ENCODE measurements at regions not wholly inside any gene's neighbourhood (a gene's known extent, or its start where the extent isn't known, plus 50 kb on each side); places are given as distances from the start of the nearest gene placed in this dataset.

DNA sequence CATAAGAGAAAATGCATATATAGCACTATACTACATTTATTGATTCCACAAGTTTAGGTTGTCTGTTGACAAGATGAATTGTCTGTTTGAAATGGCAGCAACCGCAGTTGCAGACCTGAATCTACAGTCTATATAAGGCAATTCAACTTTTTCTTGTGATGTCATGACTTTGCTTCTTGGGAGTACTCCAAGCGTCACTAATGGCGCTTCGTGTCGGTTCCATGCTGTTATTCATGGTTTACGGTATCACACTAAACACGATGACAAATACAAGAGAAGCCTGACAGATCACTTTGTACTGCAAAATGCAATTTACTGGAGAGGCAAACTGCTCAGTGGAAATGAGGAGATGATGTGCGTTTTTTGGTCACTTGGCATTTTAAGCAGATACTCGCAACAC lies 280.3 kb upstream of the TCF21 start:
- Histone ChIP-seq H3K36me3 (ENCODE audit: control insufficient read depth, insufficient read depth, low read length) (no peaks in the 10 kb centered on the region), H3K4me3 (ENCODE audit: insufficient read depth, low read depth, low read length) (no peak overlapping the region), H3K4me1 (ENCODE audit: control insufficient read depth, insufficient read depth, low read length) (no peaks in the 10 kb centered on the region), H3K9me3 (ENCODE audit: control insufficient read depth, low read length) (no peaks in the 10 kb centered on the region), H3K27me3 (ENCODE audit: control insufficient read depth, insufficient read depth, low read length, poor library complexity, severe bottlenecking) (no peaks in the 10 kb centered on the region), H3K27ac (ENCODE audit: insufficient read depth, low read depth, low read length, poor library complexity, severe bottlenecking) (no peak overlapping the region)
- 95 to 96% methylated on average over 9 of the region's 9 CpGs for WGBS, 2 experiments

DNA sequence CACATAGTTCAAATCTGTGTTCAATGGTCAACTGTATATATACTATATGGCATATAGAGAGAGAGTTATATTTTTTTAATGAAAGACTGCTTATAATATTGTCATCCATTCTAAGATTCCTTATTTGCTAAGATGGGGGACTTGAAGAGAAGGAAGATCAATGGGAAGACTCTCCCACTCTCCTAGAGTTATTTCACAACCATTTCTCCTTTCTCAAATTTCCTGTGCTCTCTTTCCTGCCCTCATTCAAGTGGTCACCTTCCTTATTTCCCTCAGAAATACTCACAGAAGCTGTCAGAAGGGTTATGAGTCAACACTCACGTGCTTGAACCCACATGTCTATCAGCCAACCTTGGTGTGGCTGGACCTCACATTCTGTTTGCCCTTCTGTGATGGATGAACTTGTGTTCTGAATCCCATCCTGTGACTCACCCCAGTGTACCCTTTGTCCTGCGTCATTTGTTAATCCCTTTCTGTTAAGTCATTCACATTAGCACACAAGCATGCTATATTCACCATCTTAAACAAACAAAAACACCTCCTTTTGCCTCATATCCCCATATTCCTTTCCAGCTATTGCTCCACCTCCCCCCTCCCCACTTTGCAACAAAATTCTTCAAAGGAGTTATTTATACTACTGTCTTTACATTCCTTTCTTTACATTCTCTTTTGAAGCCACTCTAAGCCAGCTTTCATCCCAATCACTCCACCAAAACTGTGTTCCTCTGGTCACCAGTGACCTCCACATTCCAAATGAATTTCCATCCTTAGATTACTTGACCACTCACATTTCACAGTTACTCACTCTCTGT lies 279.3 kb upstream of the TCF21 start:
- Histone ChIP-seq H3K27me3 (ENCODE audit: control insufficient read depth, insufficient read depth, low read length, poor library complexity, severe bottlenecking) (no peaks in the 10 kb centered on the region), H3K36me3 (ENCODE audit: control insufficient read depth, insufficient read depth, low read length) (no peaks in the 10 kb centered on the region), H3K4me1 (ENCODE audit: control insufficient read depth, insufficient read depth, low read length) (no peaks in the 10 kb centered on the region), H3K4me3 (ENCODE audit: insufficient read depth, low read depth, low read length) (no peak overlapping the region), H3K9me3 (ENCODE audit: control insufficient read depth, low read length) (no peaks in the 10 kb centered on the region), H3K27ac (ENCODE audit: insufficient read depth, low read depth, low read length, poor library complexity, severe bottlenecking) (no peak overlapping the region)
- 87 to 89% methylated on average over 2 of the region's 2 CpGs for whole genome bisulfite sequencing, 2 experiments

- H3K4me1 ChIP-seq (ENCODE audit: control insufficient read depth, insufficient read depth, low read length) = no peaks in the 10 kb centered on the region
- no peaks in the 10 kb centered on the region for H3K36me3 ChIP-seq (ENCODE audit: control insufficient read depth, insufficient read depth, low read length)
- no peaks in the 10 kb centered on the region for H3K9me3 ChIP-seq (ENCODE audit: control insufficient read depth, low read length)
- H3K27ac ChIP-seq (ENCODE audit: insufficient read depth, low read depth, low read length, poor library complexity, severe bottlenecking) = no peak overlapping the region
- H3K27me3 ChIP-seq (ENCODE audit: control insufficient read depth, insufficient read depth, low read length, poor library complexity, severe bottlenecking) = no peaks in the 10 kb centered on the region
- 88 to 92% methylated on average over 2 of the region's 2 CpGs for WGBS, 2 experiments
- H3K4me3 ChIP-seq (ENCODE audit: insufficient read depth, low read depth, low read length) = no peak overlapping the region
Measured at GRCh38 chr6:133610227-133610840, 278.6 kb upstream of the TCF21 start.

DNA sequence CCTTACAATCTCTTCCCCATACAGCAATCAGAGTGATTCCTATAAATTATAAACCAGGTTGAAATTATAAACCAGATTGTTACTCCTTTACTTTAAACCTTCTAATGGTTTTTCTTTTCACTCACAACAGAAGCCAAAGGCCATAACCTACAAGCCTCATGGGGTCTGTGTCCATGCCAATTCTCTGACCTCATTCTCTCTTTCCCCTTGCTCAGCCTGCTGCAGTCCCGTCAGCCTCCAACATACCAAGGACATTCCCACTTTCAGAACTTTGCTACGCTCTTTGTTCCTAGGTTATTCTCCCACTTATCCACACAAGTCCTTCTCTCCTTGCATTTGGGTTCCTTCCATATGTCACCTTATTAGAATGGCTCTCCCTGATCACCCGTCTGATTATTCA lies 277.9 kb upstream of the TCF21 start:
- no peaks in the 10 kb centered on the region for H3K9me3 ChIP-seq (ENCODE audit: control insufficient read depth, low read length)
- no peaks in the 10 kb centered on the region for H3K36me3 ChIP-seq (ENCODE audit: control insufficient read depth, insufficient read depth, low read length)
- no peaks in the 10 kb centered on the region for H3K27me3 ChIP-seq (ENCODE audit: control insufficient read depth, insufficient read depth, low read length, poor library complexity, severe bottlenecking)
- 92 to 93% methylated on average over 3 of the region's 3 CpGs for WGBS, 2 experiments
- no peak overlapping the region for H3K27ac ChIP-seq (ENCODE audit: insufficient read depth, low read depth, low read length, poor library complexity, severe bottlenecking)
- H3K4me1 ChIP-seq (ENCODE audit: control insufficient read depth, insufficient read depth, low read length) = no peaks in the 10 kb centered on the region
- no peak overlapping the region for H3K4me3 ChIP-seq (ENCODE audit: insufficient read depth, low read depth, low read length)

- H3K4me3 ChIP-seq (ENCODE audit: insufficient read depth, low read depth, low read length) = no peak overlapping the region
- no peak overlapping the region for H3K27ac ChIP-seq (ENCODE audit: insufficient read depth, low read depth, low read length, poor library complexity, severe bottlenecking)
- H3K4me1 ChIP-seq (ENCODE audit: control insufficient read depth, insufficient read depth, low read length) = no peaks in the 10 kb centered on the region
- H3K9me3 ChIP-seq (ENCODE audit: control insufficient read depth, low read length) = no peaks in the 10 kb centered on the region
- no peaks in the 10 kb centered on the region for H3K36me3 ChIP-seq (ENCODE audit: control insufficient read depth, insufficient read depth, low read length)
- H3K27me3 ChIP-seq (ENCODE audit: control insufficient read depth, insufficient read depth, low read length, poor library complexity, severe bottlenecking) = no peaks in the 10 kb centered on the region
Measured at GRCh38 chr6:133612459-133612858, 276.5 kb upstream of the TCF21 start.

- H3K4me1 ChIP-seq (ENCODE audit: control insufficient read depth, insufficient read depth, low read length) = no peaks in the 10 kb centered on the region
- no peaks in the 10 kb centered on the region for H3K27me3 ChIP-seq (ENCODE audit: control insufficient read depth, insufficient read depth, low read length, poor library complexity, severe bottlenecking)
- no peaks in the 10 kb centered on the region for H3K36me3 ChIP-seq (ENCODE audit: control insufficient read depth, insufficient read depth, low read length)
- H3K9me3 ChIP-seq (ENCODE audit: control insufficient read depth, low read length) = no peaks in the 10 kb centered on the region
- H3K27ac ChIP-seq (ENCODE audit: insufficient read depth, low read depth, low read length, poor library complexity, severe bottlenecking) = no peak overlapping the region
- 82 to 88% methylated on average over 3 of the region's 3 CpGs for WGBS, 2 experiments
- no peak overlapping the region for H3K4me3 ChIP-seq (ENCODE audit: insufficient read depth, low read depth, low read length)
Measured at GRCh38 chr6:133613211-133613610, 275.7 kb upstream of the TCF21 start.

GRCh38 chr6:133621751-133622150 lies 267.2 kb upstream of the TCF21 start:
- Histone ChIP-seq H3K27ac (ENCODE audit: insufficient read depth, low read depth, low read length, poor library complexity, severe bottlenecking) (no peak overlapping the region), H3K9me3 (ENCODE audit: control insufficient read depth, low read length) (no peaks in the 10 kb centered on the region), H3K4me3 (ENCODE audit: insufficient read depth, low read depth, low read length) (no peak overlapping the region), H3K4me1 (ENCODE audit: control insufficient read depth, insufficient read depth, low read length) (no peaks in the 10 kb centered on the region), H3K36me3 (ENCODE audit: control insufficient read depth, insufficient read depth, low read length) (no peaks in the 10 kb centered on the region), H3K27me3 (ENCODE audit: control insufficient read depth, insufficient read depth, low read length, poor library complexity, severe bottlenecking) (no peaks in the 10 kb centered on the region)

DNA sequence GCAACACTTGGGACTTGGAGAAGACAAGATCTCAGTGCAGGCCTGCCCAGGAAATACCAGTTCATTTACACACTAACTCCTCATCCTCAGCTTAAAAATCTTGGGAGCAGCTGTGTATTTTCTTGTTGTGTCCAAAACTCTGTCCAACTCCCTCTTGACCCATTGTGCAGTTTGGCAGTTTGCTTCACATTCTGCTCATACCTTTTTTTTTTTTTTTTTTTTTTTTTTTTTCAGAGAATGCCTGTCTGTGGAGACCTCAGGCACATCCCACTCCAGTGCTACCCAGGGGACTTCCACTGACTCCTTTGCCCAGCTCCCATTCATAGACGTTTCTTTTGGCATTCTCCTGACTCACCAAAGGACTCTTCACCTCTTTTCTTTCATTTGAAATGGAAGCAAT lies 265.8 kb upstream of the TCF21 start:
- Histone ChIP-seq H3K9me3 (ENCODE audit: control insufficient read depth, low read length) (no peaks in the 10 kb centered on the region), H3K36me3 (ENCODE audit: control insufficient read depth, insufficient read depth, low read length) (no peaks in the 10 kb centered on the region), H3K4me3 (ENCODE audit: insufficient read depth, low read depth, low read length) (no peak overlapping the region), H3K27ac (ENCODE audit: insufficient read depth, low read depth, low read length, poor library complexity, severe bottlenecking) (no peak overlapping the region), H3K4me1 (ENCODE audit: control insufficient read depth, insufficient read depth, low read length) (no peaks in the 10 kb centered on the region), H3K27me3 (ENCODE audit: control insufficient read depth, insufficient read depth, low read length, poor library complexity, severe bottlenecking) (no peaks in the 10 kb centered on the region)
- 42 to 48% methylated on average over 1 of the region's 1 CpG for WGBS, 2 experiments

DNA sequence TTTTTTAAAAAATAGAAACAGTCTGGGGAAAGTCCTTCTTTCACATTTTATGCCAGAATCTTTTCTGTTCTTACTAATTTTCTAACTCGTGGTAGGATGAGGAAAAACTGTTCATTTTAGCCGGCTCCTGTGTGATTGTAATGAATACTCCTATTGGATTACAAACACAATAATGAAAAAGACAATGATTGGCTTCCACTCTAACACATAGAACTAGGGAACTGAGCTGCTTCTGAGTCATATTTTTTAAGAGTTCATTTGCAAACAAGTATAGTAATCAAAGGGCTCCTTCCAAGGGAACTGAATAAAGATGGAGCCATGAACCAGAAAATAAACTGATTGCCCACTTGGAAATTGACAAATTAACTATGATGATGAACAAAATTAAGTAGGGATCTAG lies 265.3 kb upstream of the TCF21 start:
- no peaks in the 10 kb centered on the region for H3K36me3 ChIP-seq (ENCODE audit: control insufficient read depth, insufficient read depth, low read length)
- no peaks in the 10 kb centered on the region for H3K4me1 ChIP-seq (ENCODE audit: control insufficient read depth, insufficient read depth, low read length)
- no peak overlapping the region for H3K4me3 ChIP-seq (ENCODE audit: insufficient read depth, low read depth, low read length)
- no peaks in the 10 kb centered on the region for H3K27me3 ChIP-seq (ENCODE audit: control insufficient read depth, insufficient read depth, low read length, poor library complexity, severe bottlenecking)
- 90% methylated on average over 2 of the region's 2 CpGs; no CpG with 5 or more reads in 1 of the 2 experiments for WGBS, 2 experiments
- H3K9me3 ChIP-seq (ENCODE audit: control insufficient read depth, low read length) = no peaks in the 10 kb centered on the region
- no peak overlapping the region for H3K27ac ChIP-seq (ENCODE audit: insufficient read depth, low read depth, low read length, poor library complexity, severe bottlenecking)

DNA sequence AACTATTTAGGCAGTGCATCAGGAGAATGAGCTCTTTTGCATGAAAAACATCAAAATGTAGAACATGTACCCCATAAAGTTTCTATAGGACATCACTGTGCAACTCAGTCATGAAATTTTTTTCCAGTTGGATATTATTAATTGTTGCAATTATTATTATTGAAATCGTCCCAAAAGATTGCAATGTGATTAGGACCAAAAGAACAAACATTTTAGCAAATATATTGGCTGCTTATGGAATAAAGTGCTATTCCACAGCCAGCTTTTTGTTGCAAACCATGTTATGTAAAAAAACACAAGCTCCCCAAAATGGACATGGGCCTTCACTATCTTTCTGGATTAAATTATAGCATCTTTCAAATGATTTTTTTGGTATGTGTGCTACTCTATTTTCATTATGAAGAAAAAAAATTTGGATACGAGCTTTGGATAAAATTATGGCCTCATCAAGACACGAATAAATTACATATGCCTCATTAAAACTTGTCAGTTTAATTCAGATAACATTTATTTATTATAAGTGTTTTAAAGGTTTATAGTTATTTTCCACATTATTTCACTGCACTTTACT lies 262.7 kb upstream of the TCF21 start:
- H3K4me1 ChIP-seq (ENCODE audit: control insufficient read depth, insufficient read depth, low read length) = no peaks in the 10 kb centered on the region
- no peak overlapping the region for H3K27ac ChIP-seq (ENCODE audit: insufficient read depth, low read depth, low read length, poor library complexity, severe bottlenecking)
- no peaks in the 10 kb centered on the region for H3K27me3 ChIP-seq (ENCODE audit: control insufficient read depth, insufficient read depth, low read length, poor library complexity, severe bottlenecking)
- H3K36me3 ChIP-seq (ENCODE audit: control insufficient read depth, insufficient read depth, low read length) = no peaks in the 10 kb centered on the region
- no peaks in the 10 kb centered on the region for H3K9me3 ChIP-seq (ENCODE audit: control insufficient read depth, low read length)
- 83 to 100% methylated on average over 1 of the region's 3 CpGs for WGBS, 2 experiments
- no peak overlapping the region for H3K4me3 ChIP-seq (ENCODE audit: insufficient read depth, low read depth, low read length)
